A549 (cell line): ENCODE measurements at regions not wholly inside any gene's neighbourhood (a gene's known extent, or its start where the extent isn't known, plus 50 kb on each side); places are given as distances from the start of the nearest gene placed in this dataset.

ENCODE experiments used
- BHLHE40 ChIP-seq: IDR thresholded peaks from 2 replicates; pipeline ENCODE4 v1.6.1; 2012; ENCODE audit warnings: low read depth, low read length, inconsistent platforms
- HDAC2 ChIP-seq: fragments of 200-600 bp; sonication (generic); IDR thresholded peaks from 2 replicates; pipeline ENCODE4 v1.6.1; 2016
- JUNB ChIP-seq: fragments of >200 bp; sonication (Bioruptor Twin); formaldehyde crosslinking; IDR thresholded peaks from 2 replicates; pipeline ENCODE4 v1.6.1; 2016
- MAZ ChIP-seq: fragments of 150-350 bp; IDR thresholded peaks from 2 replicates; pipeline ENCODE4 v1.6.1; 2014; ENCODE audit warnings: antibody characterized with exemption, low read depth, low read length, borderline replicate concordance
- PHF8 ChIP-seq: fragments of 200-600 bp; sonication (generic); IDR thresholded peaks from 2 replicates; pipeline ENCODE4 v1.6.1; 2016; ENCODE audit warnings: low read depth, mild to moderate bottlenecking, antibody characterized with exemption, moderate library complexity, borderline replicate concordance
- POLR2A ChIP-seq: IDR thresholded peaks from 2 replicates; pipeline ENCODE4 v1.6.1; 2012; ENCODE audit warnings: mild to moderate bottlenecking, low read length
- RCOR1 ChIP-seq: fragments of 150-350 bp; IDR thresholded peaks from 2 replicates; pipeline ENCODE4 v1.6.1; 2014; ENCODE audit warnings: antibody characterized with exemption, low read length, low read depth
- TF ChIP-seq, protein P1 (sequence below): fragments of >200 bp; sonication (Bioruptor Twin); formaldehyde crosslinking; IDR thresholded peaks from 3 replicates; pipeline ENCODE4 v1.5.1; 2016
- TF ChIP-seq, protein P2 (sequence below): fragments of 200-600 bp; sonication (generic); IDR thresholded peaks from 2 replicates; pipeline ENCODE4 v1.6.1; 2016; ENCODE audit warnings: antibody characterized with exemption, mild to moderate bottlenecking, moderate library complexity
- TF ChIP-seq, protein P3 (sequence below): IDR thresholded peaks from 2 replicates; pipeline ENCODE4 v1.6.1; 2012
- TF ChIP-seq, protein P4 (sequence below): fragments of 250-450 bp; sonication (Bioruptor Pico); IDR thresholded peaks from 2 replicates; pipeline ENCODE4 v1.5.0; 2021; ENCODE audit warnings: mild to moderate bottlenecking, moderate library complexity, borderline replicate concordance

DNA sequence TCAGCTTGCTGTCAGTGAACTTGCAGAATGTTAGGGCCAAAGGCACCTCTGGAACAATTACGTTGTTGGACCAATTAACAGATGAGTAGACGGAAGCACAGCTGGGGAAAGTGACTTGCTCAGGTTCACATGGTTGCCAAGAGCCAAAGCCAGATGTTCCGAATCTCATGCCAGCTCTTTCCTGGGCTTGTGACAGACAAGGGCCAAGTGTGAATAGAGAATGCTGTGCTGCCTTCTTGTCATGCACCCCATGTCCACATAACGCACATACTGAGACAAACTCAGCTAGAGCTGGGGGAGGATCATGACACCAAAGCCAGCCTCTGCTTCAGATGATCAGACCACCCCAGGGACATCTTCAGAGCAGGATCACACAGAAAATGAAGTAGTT lies 616.3 kb downstream of the INSC start:
- TF ChIP-seq, protein P1, sequence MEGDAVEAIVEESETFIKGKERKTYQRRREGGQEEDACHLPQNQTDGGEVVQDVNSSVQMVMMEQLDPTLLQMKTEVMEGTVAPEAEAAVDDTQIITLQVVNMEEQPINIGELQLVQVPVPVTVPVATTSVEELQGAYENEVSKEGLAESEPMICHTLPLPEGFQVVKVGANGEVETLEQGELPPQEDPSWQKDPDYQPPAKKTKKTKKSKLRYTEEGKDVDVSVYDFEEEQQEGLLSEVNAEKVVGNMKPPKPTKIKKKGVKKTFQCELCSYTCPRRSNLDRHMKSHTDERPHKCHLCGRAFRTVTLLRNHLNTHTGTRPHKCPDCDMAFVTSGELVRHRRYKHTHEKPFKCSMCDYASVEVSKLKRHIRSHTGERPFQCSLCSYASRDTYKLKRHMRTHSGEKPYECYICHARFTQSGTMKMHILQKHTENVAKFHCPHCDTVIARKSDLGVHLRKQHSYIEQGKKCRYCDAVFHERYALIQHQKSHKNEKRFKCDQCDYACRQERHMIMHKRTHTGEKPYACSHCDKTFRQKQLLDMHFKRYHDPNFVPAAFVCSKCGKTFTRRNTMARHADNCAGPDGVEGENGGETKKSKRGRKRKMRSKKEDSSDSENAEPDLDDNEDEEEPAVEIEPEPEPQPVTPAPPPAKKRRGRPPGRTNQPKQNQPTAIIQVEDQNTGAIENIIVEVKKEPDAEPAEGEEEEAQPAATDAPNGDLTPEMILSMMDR, result no peak
- TF ChIP-seq POLR2A (no peak), MAZ (no peak), JUNB (no peak), BHLHE40 (no peak), HDAC2 (no peak), PHF8 (no peak), RCOR1 (no peak)
- TF ChIP-seq, protein P2, sequence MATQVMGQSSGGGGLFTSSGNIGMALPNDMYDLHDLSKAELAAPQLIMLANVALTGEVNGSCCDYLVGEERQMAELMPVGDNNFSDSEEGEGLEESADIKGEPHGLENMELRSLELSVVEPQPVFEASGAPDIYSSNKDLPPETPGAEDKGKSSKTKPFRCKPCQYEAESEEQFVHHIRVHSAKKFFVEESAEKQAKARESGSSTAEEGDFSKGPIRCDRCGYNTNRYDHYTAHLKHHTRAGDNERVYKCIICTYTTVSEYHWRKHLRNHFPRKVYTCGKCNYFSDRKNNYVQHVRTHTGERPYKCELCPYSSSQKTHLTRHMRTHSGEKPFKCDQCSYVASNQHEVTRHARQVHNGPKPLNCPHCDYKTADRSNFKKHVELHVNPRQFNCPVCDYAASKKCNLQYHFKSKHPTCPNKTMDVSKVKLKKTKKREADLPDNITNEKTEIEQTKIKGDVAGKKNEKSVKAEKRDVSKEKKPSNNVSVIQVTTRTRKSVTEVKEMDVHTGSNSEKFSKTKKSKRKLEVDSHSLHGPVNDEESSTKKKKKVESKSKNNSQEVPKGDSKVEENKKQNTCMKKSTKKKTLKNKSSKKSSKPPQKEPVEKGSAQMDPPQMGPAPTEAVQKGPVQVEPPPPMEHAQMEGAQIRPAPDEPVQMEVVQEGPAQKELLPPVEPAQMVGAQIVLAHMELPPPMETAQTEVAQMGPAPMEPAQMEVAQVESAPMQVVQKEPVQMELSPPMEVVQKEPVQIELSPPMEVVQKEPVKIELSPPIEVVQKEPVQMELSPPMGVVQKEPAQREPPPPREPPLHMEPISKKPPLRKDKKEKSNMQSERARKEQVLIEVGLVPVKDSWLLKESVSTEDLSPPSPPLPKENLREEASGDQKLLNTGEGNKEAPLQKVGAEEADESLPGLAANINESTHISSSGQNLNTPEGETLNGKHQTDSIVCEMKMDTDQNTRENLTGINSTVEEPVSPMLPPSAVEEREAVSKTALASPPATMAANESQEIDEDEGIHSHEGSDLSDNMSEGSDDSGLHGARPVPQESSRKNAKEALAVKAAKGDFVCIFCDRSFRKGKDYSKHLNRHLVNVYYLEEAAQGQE, result no peak
- TF ChIP-seq, protein P3, sequence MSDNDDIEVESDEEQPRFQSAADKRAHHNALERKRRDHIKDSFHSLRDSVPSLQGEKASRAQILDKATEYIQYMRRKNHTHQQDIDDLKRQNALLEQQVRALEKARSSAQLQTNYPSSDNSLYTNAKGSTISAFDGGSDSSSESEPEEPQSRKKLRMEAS, result no peak
- TF ChIP-seq, protein P4, sequence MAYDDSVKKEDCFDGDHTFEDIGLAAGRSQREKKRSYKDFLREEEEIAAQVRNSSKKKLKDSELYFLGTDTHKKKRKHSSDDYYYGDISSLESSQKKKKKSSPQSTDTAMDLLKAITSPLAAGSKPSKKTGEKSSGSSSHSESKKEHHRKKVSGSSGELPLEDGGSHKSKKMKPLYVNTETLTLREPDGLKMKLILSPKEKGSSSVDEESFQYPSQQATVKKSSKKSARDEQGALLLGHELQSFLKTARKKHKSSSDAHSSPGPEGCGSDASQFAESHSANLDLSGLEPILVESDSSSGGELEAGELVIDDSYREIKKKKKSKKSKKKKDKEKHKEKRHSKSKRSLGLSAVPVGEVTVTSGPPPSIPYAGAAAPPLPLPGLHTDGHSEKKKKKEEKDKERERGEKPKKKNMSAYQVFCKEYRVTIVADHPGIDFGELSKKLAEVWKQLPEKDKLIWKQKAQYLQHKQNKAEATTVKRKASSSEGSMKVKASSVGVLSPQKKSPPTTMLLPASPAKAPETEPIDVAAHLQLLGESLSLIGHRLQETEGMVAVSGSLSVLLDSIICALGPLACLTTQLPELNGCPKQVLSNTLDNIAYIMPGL (CRISPR knock-in tag), result no peak
